HG03060 (cell line): ENCODE measurements at regions not wholly inside any gene's neighbourhood (a gene's known extent, or its start where the extent isn't known, plus 50 kb on each side); places are given as distances from the start of the nearest gene placed in this dataset.
"Not testable (repeated sequence)": the region's sequence is repeated elsewhere in the genome, so short reads cannot be mapped to it uniquely, and the experiment has no call there.

Source experiments
- ATAC-seq: cut with Tn5 transposase; IDR thresholded peaks from one replicate; pipeline ENCODE4 v1.9.1; 2021; ENCODE audit warnings: low read depth, moderate number of reproducible peaks; ENCODE audit not compliant: unreplicated experiment

GRCh38 chr2:195238379-195238778 lies 418.6 kb upstream of the SLC39A10 start:
- no peak for ATAC-seq

- ATAC-seq, result not testable (repeated sequence)
These were observed 428.5 kb upstream of the SLC39A10 start for GRCh38 chr2:195228547-195228946.

- no peak for ATAC-seq
These were observed 443.0 kb upstream of the SLC39A10 start for GRCh38 chr2:195214072-195214471.

- ATAC-seq, result no peak
These were observed 444.4 kb upstream of the SLC39A10 start for GRCh38 chr2:195212586-195212985.

- no peak for ATAC-seq
These were observed 454.7 kb upstream of the SLC39A10 start for GRCh38 chr2:195202163-195202845.

- ATAC-seq, result no peak
These were observed 457.2 kb upstream of the SLC39A10 start for GRCh38 chr2:195199864-195200263.

GRCh38 chr2:195181059-195181705 lies 475.8 kb upstream of the SLC39A10 start:
- no peak for ATAC-seq

GRCh38 chr2:195168369-195168768 lies 488.7 kb upstream of the SLC39A10 start:
- no peak for ATAC-seq

GRCh38 chr2:195164930-195165329 lies 492.1 kb upstream of the SLC39A10 start:
- ATAC-seq, result no peak

- ATAC-seq, result no peak
These were observed 494.1 kb upstream of the SLC39A10 start for GRCh38 chr2:195162918-195163317.

GRCh38 chr2:195162194-195162593 lies 494.8 kb upstream of the SLC39A10 start:
- no peak for ATAC-seq

- ATAC-seq, result no peak
These were observed 496.1 kb upstream of the SLC39A10 start for GRCh38 chr2:195160963-195161362.

- ATAC-seq, result no peak
These were observed 505.3 kb upstream of the SLC39A10 start for GRCh38 chr2:195151711-195152110.

GRCh38 chr2:195150819-195151218 lies 506.2 kb upstream of the SLC39A10 start:
- no peak for ATAC-seq

GRCh38 chr2:195148004-195148403 lies 509.0 kb upstream of the SLC39A10 start:
- ATAC-seq, result no peak

GRCh38 chr2:195146761-195147541 lies 510.1 kb upstream of the SLC39A10 start:
- ATAC-seq, result no peak

- ATAC-seq, result no peak
These were observed 518.6 kb upstream of the SLC39A10 start for GRCh38 chr2:195138435-195138834.

GRCh38 chr2:195125889-195126288 lies 531.1 kb upstream of the SLC39A10 start:
- not testable (repeated sequence) for ATAC-seq

GRCh38 chr2:195124391-195125079 lies 532.5 kb upstream of the SLC39A10 start:
- ATAC-seq, result no peak

GRCh38 chr2:195122653-195123052 lies 534.4 kb upstream of the SLC39A10 start:
- ATAC-seq, result no peak

- ATAC-seq, result no peak
These were observed 535.7 kb upstream of the SLC39A10 start for GRCh38 chr2:195121341-195121740.
